ENCODE measurements at regions not wholly inside any gene's neighbourhood (a gene's known extent, or its start where the extent isn't known, plus 50 kb on each side); places are given as distances from the start of the nearest gene placed in this dataset.

GRCh38 chr1:195828325-195828724 lies 779.9 kb downstream of the KCNT2 start:
- TF ChIP-seq, protein P1, sequence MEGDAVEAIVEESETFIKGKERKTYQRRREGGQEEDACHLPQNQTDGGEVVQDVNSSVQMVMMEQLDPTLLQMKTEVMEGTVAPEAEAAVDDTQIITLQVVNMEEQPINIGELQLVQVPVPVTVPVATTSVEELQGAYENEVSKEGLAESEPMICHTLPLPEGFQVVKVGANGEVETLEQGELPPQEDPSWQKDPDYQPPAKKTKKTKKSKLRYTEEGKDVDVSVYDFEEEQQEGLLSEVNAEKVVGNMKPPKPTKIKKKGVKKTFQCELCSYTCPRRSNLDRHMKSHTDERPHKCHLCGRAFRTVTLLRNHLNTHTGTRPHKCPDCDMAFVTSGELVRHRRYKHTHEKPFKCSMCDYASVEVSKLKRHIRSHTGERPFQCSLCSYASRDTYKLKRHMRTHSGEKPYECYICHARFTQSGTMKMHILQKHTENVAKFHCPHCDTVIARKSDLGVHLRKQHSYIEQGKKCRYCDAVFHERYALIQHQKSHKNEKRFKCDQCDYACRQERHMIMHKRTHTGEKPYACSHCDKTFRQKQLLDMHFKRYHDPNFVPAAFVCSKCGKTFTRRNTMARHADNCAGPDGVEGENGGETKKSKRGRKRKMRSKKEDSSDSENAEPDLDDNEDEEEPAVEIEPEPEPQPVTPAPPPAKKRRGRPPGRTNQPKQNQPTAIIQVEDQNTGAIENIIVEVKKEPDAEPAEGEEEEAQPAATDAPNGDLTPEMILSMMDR (IDR thresholded peaks at IDR 0.05; ENCODE audit: unreplicated experiment in 3 of 3) = no peak
- Mint-ChIP-seq H3K9me3 (no peaks in the 10 kb centered on the region), H3K27ac (no peak overlapping the region), H3K4me1 (no peaks in the 10 kb centered on the region), H3K36me3 (ENCODE audit: low read depth) (no peaks in the 10 kb centered on the region), H3K4me3 (no peak overlapping the region), H3K27me3 (ENCODE audit: low read depth) (no peaks in the 10 kb centered on the region)

DNA sequence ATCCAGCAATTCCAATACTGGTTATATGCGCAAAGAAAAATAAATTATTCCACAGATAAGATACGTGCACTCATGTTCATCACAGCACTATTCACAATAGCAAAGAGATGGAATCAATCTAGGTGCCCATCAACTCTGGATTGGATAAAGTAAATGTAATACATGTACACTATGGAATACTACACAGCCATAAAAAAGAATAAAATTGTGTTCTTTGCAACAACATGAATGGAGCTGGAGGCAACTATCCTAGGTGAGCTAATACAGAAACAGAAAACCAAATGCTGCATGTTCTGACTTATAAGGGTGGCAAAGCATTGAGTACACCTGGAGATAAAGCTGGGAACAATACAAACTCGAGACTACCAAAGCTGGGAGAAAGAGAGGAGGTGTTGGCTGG lies 787.3 kb downstream of the KCNT2 start:
- TF ChIP-seq, protein P1 (IDR thresholded peaks at IDR 0.05; ENCODE audit: unreplicated experiment in 3 of 3) = no peak
- Mint-ChIP-seq H3K9me3 (peaks cover 7% of the 10 kb centered on the region), H3K27me3 (ENCODE audit: low read depth) (no peaks in the 10 kb centered on the region), H3K27ac (no peak overlapping the region), H3K4me3 (no peak overlapping the region), H3K36me3 (ENCODE audit: low read depth) (no peaks in the 10 kb centered on the region), H3K4me1 (no peaks in the 10 kb centered on the region)

GRCh38 chr1:195806060-195806459 lies 802.2 kb downstream of the KCNT2 start:
- H3K27ac Mint-ChIP-seq = no peak overlapping the region
- H3K27me3 Mint-ChIP-seq (ENCODE audit: low read depth) = no peaks in the 10 kb centered on the region
- H3K4me3 Mint-ChIP-seq = no peak overlapping the region
- no peaks in the 10 kb centered on the region for H3K4me1 Mint-ChIP-seq
- TF ChIP-seq, protein P1 (IDR thresholded peaks at IDR 0.05; ENCODE audit: unreplicated experiment in 3 of 3) = no peak
- H3K36me3 Mint-ChIP-seq (ENCODE audit: low read depth) = no peaks in the 10 kb centered on the region
- peaks cover 2% of the 10 kb centered on the region for H3K9me3 Mint-ChIP-seq

DNA sequence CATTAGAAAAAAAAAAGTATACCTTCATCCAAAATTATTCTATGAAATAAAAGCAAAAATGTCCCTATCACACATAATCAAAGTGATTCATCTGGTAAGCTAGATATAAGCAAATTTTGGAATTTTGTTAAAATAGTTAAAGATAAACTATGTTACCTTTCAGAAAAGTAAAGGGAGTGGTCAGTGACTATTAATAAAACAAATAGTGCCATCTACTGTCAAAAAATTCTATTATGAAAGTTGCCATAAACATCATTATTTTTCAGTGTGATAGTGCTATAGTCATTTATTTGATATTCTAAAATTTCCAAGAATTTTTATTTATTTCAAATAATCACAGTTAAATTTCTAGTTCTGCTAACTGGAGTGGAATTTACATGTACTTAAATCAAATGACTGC lies 803.7 kb downstream of the KCNT2 start:
- no peaks in the 10 kb centered on the region for H3K36me3 Mint-ChIP-seq (ENCODE audit: low read depth)
- H3K27ac Mint-ChIP-seq = no peak overlapping the region
- H3K9me3 Mint-ChIP-seq = peaks cover 2% of the 10 kb centered on the region
- TF ChIP-seq, protein P1 (IDR thresholded peaks at IDR 0.05; ENCODE audit: unreplicated experiment in 3 of 3) = peak in 1 of 3 experiments; percentile 28
- H3K27me3 Mint-ChIP-seq (ENCODE audit: low read depth) = no peaks in the 10 kb centered on the region
- no peak overlapping the region for H3K4me3 Mint-ChIP-seq
- H3K4me1 Mint-ChIP-seq = no peaks in the 10 kb centered on the region

DNA sequence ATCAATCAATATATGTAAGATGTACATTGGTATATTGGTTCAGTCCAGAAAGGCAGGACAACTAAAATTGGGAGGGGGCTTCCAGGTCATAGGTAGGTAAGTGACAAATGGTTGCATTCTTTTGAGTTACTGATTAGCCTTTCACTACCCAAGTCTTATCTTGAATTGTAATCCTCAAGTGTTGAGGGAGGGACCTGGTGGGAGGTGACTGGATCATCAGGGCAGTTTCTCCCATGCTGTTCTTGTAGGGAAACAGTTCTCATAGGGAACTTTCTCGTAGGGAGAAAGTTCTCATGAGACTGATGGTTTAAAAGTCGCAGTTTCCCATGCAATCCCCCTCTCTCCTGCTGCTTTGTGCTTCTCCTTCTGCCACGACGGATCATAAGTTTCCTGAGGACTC lies 809.2 kb downstream of the KCNT2 start:
- Mint-ChIP-seq H3K9me3 (peaks cover 2% of the 10 kb centered on the region), H3K27me3 (ENCODE audit: low read depth) (no peaks in the 10 kb centered on the region), H3K36me3 (ENCODE audit: low read depth) (no peaks in the 10 kb centered on the region), H3K27ac (no peak overlapping the region), H3K4me1 (peaks cover 5% of the 10 kb centered on the region), H3K4me3 (no peak overlapping the region)
- TF ChIP-seq, protein P1 (IDR thresholded peaks at IDR 0.05; ENCODE audit: unreplicated experiment in 3 of 3) = no peak

DNA sequence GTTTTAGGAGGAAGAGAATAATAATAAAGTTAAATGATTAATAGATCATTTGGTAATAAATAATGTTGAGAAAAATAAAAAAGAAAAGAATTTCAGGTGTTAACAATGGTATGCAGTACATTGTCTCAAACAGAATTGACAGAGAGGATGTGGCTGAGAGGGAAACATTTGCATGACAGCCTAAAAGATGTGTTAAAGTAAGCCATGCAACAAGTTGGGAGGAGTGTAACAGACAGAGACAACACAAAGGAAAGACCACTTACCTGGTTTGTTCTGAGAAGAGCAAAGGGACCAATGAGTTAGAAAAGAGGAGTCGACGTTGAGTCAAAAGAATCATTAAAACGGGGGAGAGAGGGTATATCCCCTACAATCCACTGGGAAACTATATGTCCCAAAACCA lies 814.0 kb downstream of the KCNT2 start:
- TF ChIP-seq, protein P1 (IDR thresholded peaks at IDR 0.05; ENCODE audit: unreplicated experiment in 3 of 3) = no peak

More for the DNA sequence above, 814.0 kb downstream of the KCNT2 start:
- H3K27ac Mint-ChIP-seq = no peak overlapping the region
- no peaks in the 10 kb centered on the region for H3K36me3 Mint-ChIP-seq (ENCODE audit: low read depth)
- H3K4me1 Mint-ChIP-seq = peaks cover 11% of the 10 kb centered on the region
- no peak overlapping the region for H3K4me3 Mint-ChIP-seq
- no peaks in the 10 kb centered on the region for H3K9me3 Mint-ChIP-seq
- no peaks in the 10 kb centered on the region for H3K27me3 Mint-ChIP-seq (ENCODE audit: low read depth)
